Neural cell (in vitro differentiated cells): ENCODE measurements at regions not wholly inside any gene's neighbourhood (a gene's known extent, or its start where the extent isn't known, plus 50 kb on each side); places are given as distances from the start of the nearest gene placed in this dataset.

Experiments
- CTCF ChIP-seq: fragments of 450-650 bp; IDR thresholded peaks from 2 replicates; pipeline ENCODE4 v1.5.1; 2014; ENCODE audit warnings: antibody characterized with exemption, mild to moderate bottlenecking, moderate library complexity; ENCODE audit not compliant: poor library complexity, severe bottlenecking
- EP300 ChIP-seq: fragments of 450-650 bp; conservative IDR thresholded peaks from 2 replicates; pipeline ENCODE4 v1.6.1; 2014; ENCODE audit warnings: antibody characterized with exemption, mild to moderate bottlenecking, moderate library complexity; ENCODE audit not compliant: poor library complexity, severe bottlenecking
- EZH2 ChIP-seq: fragments of 200-600, 300-800 bp; shearing (Covaris generic), sonication (generic); IDR thresholded peaks from 2 replicates; pipeline ENCODE4 v1.6.1; 2014; ENCODE audit warnings: antibody characterized with exemption, low read length, borderline replicate concordance, mild to moderate bottlenecking; ENCODE audit not compliant: insufficient read depth, poor library complexity, severe bottlenecking
- MXI1 ChIP-seq: fragments of 450-650 bp; conservative IDR thresholded peaks from 2 replicates; pipeline ENCODE4 v1.6.1; 2014; ENCODE audit warnings: antibody characterized with exemption, mild to moderate bottlenecking; ENCODE audit not compliant: poor library complexity, severe bottlenecking
- POLR2AphosphoS5 ChIP-seq: IDR thresholded peaks from 2 replicates; pipeline ENCODE4 v1.6.1; 2012
- REST ChIP-seq: IDR thresholded peaks from 2 replicates; pipeline ENCODE4 v1.6.1; 2012; ENCODE audit warnings: borderline replicate concordance
- TAF1 ChIP-seq: IDR thresholded peaks from 2 replicates; pipeline ENCODE4 v1.6.1; 2012; ENCODE audit warnings: low read depth

GRCh38 chr3:72113964-72114363 lies 329.0 kb upstream of the PROK2 start:
- TF ChIP-seq POLR2AphosphoS5 (no peak), CTCF (no peak), MXI1 (no peak), EP300 (no peak), REST (no peak), TAF1 (no peak), EZH2 (no peak)
